SKM-1 treated with dmso at 0.1 percent for 144 hours (cell line): ENCODE measurements at regions not wholly inside any gene's neighbourhood (a gene's known extent, or its start where the extent isn't known, plus 50 kb on each side); places are given as distances from the start of the nearest gene placed in this dataset.

ENCODE experiments used
- DNase-seq: peaks from one replicate; lab custom pipeline; 2025; ENCODE audit not compliant: unreplicated experiment; lab: John Stamatoyannopoulos, UW

- no peak for DNase-seq
These were observed 632.2 kb downstream of the SPOCK3 start for GRCh38 chr4:166602068-166602467.

GRCh38 chr4:166622425-166622977 lies 611.8 kb downstream of the SPOCK3 start:
- DNase-seq, result no peak

- DNase-seq, result no peak
These were observed 609.2 kb downstream of the SPOCK3 start for GRCh38 chr4:166625018-166625637.

GRCh38 chr4:166628454-166628853 lies 605.8 kb downstream of the SPOCK3 start:
- DNase-seq, result no peak

- no peak for DNase-seq
These were observed 598.9 kb downstream of the SPOCK3 start for GRCh38 chr4:166635367-166635766.

- no peak for DNase-seq
These were observed 596.5 kb downstream of the SPOCK3 start for GRCh38 chr4:166637816-166638215.

GRCh38 chr4:166655231-166655630 lies 579.1 kb downstream of the SPOCK3 start:
- DNase-seq, result no peak

GRCh38 chr4:166655705-166656104 lies 578.6 kb downstream of the SPOCK3 start:
- DNase-seq, result no peak

- DNase-seq, result no peak
These were observed 577.0 kb downstream of the SPOCK3 start for GRCh38 chr4:166657261-166657660.

GRCh38 chr4:166658585-166658984 lies 575.7 kb downstream of the SPOCK3 start:
- no peak for DNase-seq

- DNase-seq, result no peak
These were observed 571.9 kb downstream of the SPOCK3 start for GRCh38 chr4:166662266-166662843.

- DNase-seq, result no peak
These were observed 564.0 kb downstream of the SPOCK3 start for GRCh38 chr4:166670341-166670740.

GRCh38 chr4:166673911-166674310 lies 560.4 kb downstream of the SPOCK3 start:
- no peak for DNase-seq

GRCh38 chr4:166675411-166675810 lies 558.9 kb downstream of the SPOCK3 start:
- no peak for DNase-seq

GRCh38 chr4:166680796-166681195 lies 553.5 kb downstream of the SPOCK3 start:
- DNase-seq, result no peak

GRCh38 chr4:166682200-166682599 lies 552.1 kb downstream of the SPOCK3 start:
- DNase-seq, result no peak
